ENCODE measurements at regions not wholly inside any gene's neighbourhood (a gene's known extent, or its start where the extent isn't known, plus 50 kb on each side); places are given as distances from the start of the nearest gene placed in this dataset.

GRCh38 chr1:30316056-30316455 lies 407.3 kb downstream of the MATN1 start:
- ATAC-seq (no peak), DNase-seq (ENCODE audit: low spot score) (peak; percentile 28)
- intact Hi-C loops (cut with DNase I) = no loop called here

- intact Hi-C loops (cut with DNase I) = no loop called here
- DNase-seq (ENCODE audit: low spot score) (peak; percentile 43), ATAC-seq (no peak)
These were observed 408.0 kb downstream of the MATN1 start for GRCh38 chr1:30315185-30315960.

- ATAC-seq (no peak), DNase-seq (ENCODE audit: low spot score) (no peak)
- intact Hi-C loops (cut with DNase I) = no loop called here
These were observed 408.8 kb downstream of the MATN1 start for GRCh38 chr1:30314591-30314990.

GRCh38 chr1:30313584-30313983 lies 409.8 kb downstream of the MATN1 start:
- DNase-seq (ENCODE audit: low spot score) (peak; percentile 25), ATAC-seq (no peak)
- intact Hi-C loops (cut with DNase I) = no loop called here

- ATAC-seq = no peak
These were observed 410.2 kb downstream of the MATN1 start for GRCh38 chr1:30313176-30313575.

GRCh38 chr1:30312226-30312625 lies 411.2 kb downstream of the MATN1 start:
- intact Hi-C loops (cut with DNase I) = no loop called here
- ATAC-seq (no peak), DNase-seq (ENCODE audit: low spot score) (peak; percentile 37)

More at GRCh38 chr1:30313176-30313575, 410.2 kb downstream of the MATN1 start:
- DNase-seq (ENCODE audit: low spot score) = no peak
- intact Hi-C loops (cut with DNase I) = no loop called here

- DNase-seq (ENCODE audit: low spot score) (no peak), ATAC-seq (no peak)
- intact Hi-C loops (cut with DNase I) = no loop called here
These were observed 411.6 kb downstream of the MATN1 start for GRCh38 chr1:30311749-30312148.

- DNase-seq (ENCODE audit: low spot score) (peak; percentile 31), ATAC-seq (no peak)
- intact Hi-C loops (cut with DNase I) = no loop called here
These were observed 412.2 kb downstream of the MATN1 start for GRCh38 chr1:30310966-30311742.

- DNase-seq (ENCODE audit: low spot score) = no peak
- intact Hi-C loops (cut with DNase I) = no loop called here
- ATAC-seq = no peak
These were observed 416.2 kb downstream of the MATN1 start for GRCh38 chr1:30307182-30307581.

GRCh38 chr1:30305519-30305918 lies 417.9 kb downstream of the MATN1 start:
- intact Hi-C loops (cut with DNase I) = no loop called here
- ATAC-seq = no peak
- peak; percentile 17 for DNase-seq (ENCODE audit: low spot score)

- intact Hi-C loops (cut with DNase I) = no loop called here
These were observed 418.3 kb downstream of the MATN1 start for GRCh38 chr1:30305061-30305460.

GRCh38 chr1:30304080-30304479 lies 419.3 kb downstream of the MATN1 start:
- no peak for ATAC-seq
- DNase-seq (ENCODE audit: low spot score) = no peak
- intact Hi-C loops (cut with DNase I) = no loop called here

More at GRCh38 chr1:30305061-30305460, 418.3 kb downstream of the MATN1 start:
- ATAC-seq (no peak), DNase-seq (ENCODE audit: low spot score) (no peak)

- DNase-seq (ENCODE audit: low spot score) = no peak
- intact Hi-C loops (cut with DNase I) = no loop called here
- no peak for ATAC-seq
These were observed 420.0 kb downstream of the MATN1 start for GRCh38 chr1:30303387-30303786.

GRCh38 chr1:30302858-30303257 lies 420.5 kb downstream of the MATN1 start:
- intact Hi-C loops (cut with DNase I) = no loop called here
- no peak for ATAC-seq
- DNase-seq (ENCODE audit: low spot score) = no peak

- ATAC-seq (no peak), DNase-seq (ENCODE audit: low spot score) (no peak)
- intact Hi-C loops (cut with DNase I) = no loop called here
These were observed 422.7 kb downstream of the MATN1 start for GRCh38 chr1:30300669-30301068.

- intact Hi-C loops (cut with DNase I) = no loop called here
- DNase-seq (ENCODE audit: low spot score) (no peak), ATAC-seq (no peak)
These were observed 424.0 kb downstream of the MATN1 start for GRCh38 chr1:30299393-30299792.

- ATAC-seq (no peak), DNase-seq (ENCODE audit: low spot score) (no peak)
- intact Hi-C loops (cut with DNase I) = no loop called here
These were observed 427.7 kb downstream of the MATN1 start for GRCh38 chr1:30295674-30296073.

GRCh38 chr1:30295266-30295665 lies 428.1 kb downstream of the MATN1 start:
- intact Hi-C loops (cut with DNase I) = no loop called here
- DNase-seq (ENCODE audit: low spot score) = no peak
- no peak for ATAC-seq

GRCh38 chr1:30294508-30294907 lies 428.9 kb downstream of the MATN1 start:
- intact Hi-C loops (cut with DNase I) = no loop called here
- DNase-seq (ENCODE audit: low spot score) (no peak), ATAC-seq (no peak)

GRCh38 chr1:30292451-30292850 lies 430.9 kb downstream of the MATN1 start:
- DNase-seq (ENCODE audit: low spot score) (no peak), ATAC-seq (no peak)
- intact Hi-C loops (cut with DNase I) = no loop called here

Measured in sciatic nerve (tissue), 2 donors.